ENCODE measurements at regions not wholly inside any gene's neighbourhood (a gene's known extent, or its start where the extent isn't known, plus 50 kb on each side); places are given as distances from the start of the nearest gene placed in this dataset.

- TF ChIP-seq CTCF (IDR thresholded peaks at IDR 0.05) (no peak), POLR2A (IDR thresholded peaks at IDR 0.05) (no peak)
Observed at GRCh38 chrX:97849951-97850350, 966.2 kb downstream of the RPA4 start.
